Upper lobe of right lung (tissue), 1 donor: ENCODE measurements at regions not wholly inside any gene's neighbourhood (a gene's known extent, or its start where the extent isn't known, plus 50 kb on each side); places are given as distances from the start of the nearest gene placed in this dataset.

ENCODE experiments used
- ATAC-seq: fragments of 200-7000 bp; cut with Tn5 transposase; one replicate; pipeline ENCODE4 v1.9.1; 2020; ENCODE audit warnings: mild to moderate bottlenecking, moderate library complexity
- DNase-seq: peaks from one replicate; pipeline ENCODE4 v3.0.0-alpha.2; 2020
- H3K27ac ChIP-seq: fragments of 200-600 bp; one replicate; pipeline ENCODE4 v1.8.0; 2022
- H3K27me3 ChIP-seq: fragments of 200-600 bp; one replicate; pipeline ENCODE4 v1.8.0; 2022; ENCODE audit warnings: mild to moderate bottlenecking
- H3K36me3 ChIP-seq: fragments of 200-600 bp; one replicate; pipeline ENCODE4 v1.8.0; 2022
- H3K4me1 ChIP-seq: fragments of 200-600 bp; one replicate; pipeline ENCODE4 v1.8.0; 2022
- H3K4me3 ChIP-seq: fragments of 200-600 bp; one replicate; pipeline ENCODE4 v1.8.0; 2022; ENCODE audit warnings: mild to moderate bottlenecking
- H3K9me3 ChIP-seq: fragments of 200-600 bp; one replicate; pipeline ENCODE4 v1.8.0; 2022
- CTCF ChIP-seq: fragments of 200-600 bp; IDR thresholded peaks from one replicate; pipeline ENCODE4 v1.8.0; 2022; ENCODE audit warnings: antibody characterized with exemption
- intact Hi-C: fragments of 100-400 bp; cut with DNase I; formaldehyde crosslinking; loops from one replicate; pipeline ENCODE4 v1.11.0; 2022
- donor health status: DM: no; HTN: yes; CAD: no; lungs with severe emphysema.

- H3K4me3 ChIP-seq = no peak overlapping the region
- no peaks in the 10 kb centered on the region for H3K36me3 ChIP-seq
- TF ChIP-seq CTCF = no peak
- ATAC-seq = no peak
- H3K27me3 ChIP-seq = no peaks in the 10 kb centered on the region
- no peak for DNase-seq
- intact Hi-C loops = no loop called here
- no peaks in the 10 kb centered on the region for H3K4me1 ChIP-seq
- no peak overlapping the region for H3K27ac ChIP-seq
- no peaks in the 10 kb centered on the region for H3K9me3 ChIP-seq
These were observed 212.8 kb upstream of the CST7 start for GRCh38 chr20:24736131-24736843.

- H3K4me1 ChIP-seq = no peaks in the 10 kb centered on the region
- ATAC-seq (no peak), DNase-seq (no peak)
- no peaks in the 10 kb centered on the region for H3K36me3 ChIP-seq
- no peak overlapping the region for H3K27ac ChIP-seq
- TF ChIP-seq CTCF = no peak
- intact Hi-C loops = no loop called here
- no peak overlapping the region for H3K4me3 ChIP-seq
- H3K9me3 ChIP-seq = no peaks in the 10 kb centered on the region
- H3K27me3 ChIP-seq = no peaks in the 10 kb centered on the region
These were observed 212.2 kb upstream of the CST7 start for GRCh38 chr20:24736844-24737211.

- ATAC-seq (no peak), DNase-seq (no peak)
- Histone ChIP-seq H3K27ac (no peak overlapping the region), H3K27me3 (no peaks in the 10 kb centered on the region), H3K36me3 (no peaks in the 10 kb centered on the region), H3K9me3 (no peaks in the 10 kb centered on the region), H3K4me1 (no peaks in the 10 kb centered on the region), H3K4me3 (no peak overlapping the region)
- intact Hi-C loops = no loop called here
- no peak for TF ChIP-seq CTCF
These were observed 211.7 kb upstream of the CST7 start for GRCh38 chr20:24737212-24737850.

- Histone ChIP-seq H3K4me1 (no peaks in the 10 kb centered on the region), H3K27ac (no peak overlapping the region), H3K36me3 (no peaks in the 10 kb centered on the region), H3K9me3 (no peaks in the 10 kb centered on the region), H3K27me3 (no peaks in the 10 kb centered on the region), H3K4me3 (no peak overlapping the region)
- intact Hi-C loops = no loop called here
- ATAC-seq = no peak
- no peak for DNase-seq
- no peak for TF ChIP-seq CTCF
These were observed 210.9 kb upstream of the CST7 start for GRCh38 chr20:24738058-24738775.

- intact Hi-C loops = no loop called here
- ATAC-seq = no peak
These were observed 210.0 kb upstream of the CST7 start for GRCh38 chr20:24738981-24739633.

More at GRCh38 chr20:24738981-24739633, 210.0 kb upstream of the CST7 start:
- DNase-seq = no peak
- Histone ChIP-seq H3K27ac (no peak overlapping the region), H3K4me3 (no peak overlapping the region), H3K36me3 (no peaks in the 10 kb centered on the region), H3K27me3 (no peaks in the 10 kb centered on the region), H3K4me1 (no peaks in the 10 kb centered on the region), H3K9me3 (no peaks in the 10 kb centered on the region)
- TF ChIP-seq CTCF = no peak
